H1 (cell line): ENCODE measurements at regions not wholly inside any gene's neighbourhood (a gene's known extent, or its start where the extent isn't known, plus 50 kb on each side); places are given as distances from the start of the nearest gene placed in this dataset.

Experiments
- CTCF ChIA-PET: fragments of 300-600 bp; sonication (Branson Sonifier 250); formaldehyde crosslinking; loops from one replicate; lab custom pipeline; 2021; ENCODE audit not compliant: partially characterized antibody; lab: Charles Lee
- POLR2A ChIA-PET: fragments of 300-600 bp; sonication (Branson Sonifier 250); formaldehyde crosslinking; loops from one replicate; lab custom pipeline; 2021; ENCODE audit warnings: inconsistent platforms; ENCODE audit not compliant: partially characterized antibody; lab: Charles Lee
- DNase-seq, 2 experiments: peaks; one replicate each; pipeline versions ENCODE4 v3.0.0 to v3.0.0-alpha.2; 2010 to 2022; ENCODE audit warnings: low spot score in 2 of 2, low read depth in 1 of 2, mixed read lengths in 1 of 2
- FAIRE-seq: peaks from 2 replicates; lab custom pipeline; 2011; peaks lifted over from hg19 to GRCh38; lab: Jason Lieb, UNC
- H2AFZ ChIP-seq: 2 replicates; pipeline ENCODE4 v1.8.1; 2012; ENCODE audit warnings: low read length, inconsistent platforms
- H2AK5ac ChIP-seq: 2 replicates; pipeline ENCODE4 v1.6.1; 2013; ENCODE audit warnings: low read depth, low read length
- H2BK120ac ChIP-seq: replicated peaks from 2 replicates; pipeline ENCODE3; 2013; ENCODE audit warnings: low read depth, low read length, inconsistent platforms
- H2BK12ac ChIP-seq: 2 replicates; pipeline ENCODE4 v1.6.1; 2013; ENCODE audit warnings: low read depth, low read length
- H2BK15ac ChIP-seq: 2 replicates; pipeline ENCODE4 v1.6.1; 2013; ENCODE audit warnings: low read length
- H2BK20ac ChIP-seq: 2 replicates; pipeline ENCODE4 v1.6.1; 2013; ENCODE audit warnings: low read length
- H2BK5ac ChIP-seq: 2 replicates; pipeline ENCODE4 v1.6.1; 2013; ENCODE audit warnings: low read depth, low read length
- H3K14ac ChIP-seq: 2 replicates; pipeline ENCODE4 v1.6.1; 2013; ENCODE audit warnings: inconsistent platforms; ENCODE audit not compliant: insufficient read length
- H3K18ac ChIP-seq: 2 replicates; pipeline ENCODE4 v1.6.1; 2013; ENCODE audit warnings: low read length; ENCODE audit errors: extremely low read depth
- H3K23ac ChIP-seq: 2 replicates; pipeline ENCODE4 v1.6.1; 2013; ENCODE audit warnings: inconsistent platforms; ENCODE audit not compliant: insufficient read length
- H3K23me2 ChIP-seq: 2 replicates; pipeline ENCODE4 v1.6.1; 2013; ENCODE audit warnings: low read depth, low read length
- H3K27ac ChIP-seq: 2 replicates; pipeline ENCODE4 v1.6.1; 2011; ENCODE audit warnings: low read depth, low read length, inconsistent platforms
- H3K27me3 ChIP-seq, 4 experiments: replicated peaks in 1 of 4; 1 replicate in 1 of 4; 2 replicates in 3 of 4; pipeline versions ENCODE4 v1.6.1 to v1.8.1; 2011 to 2013; ENCODE audit warnings: low read length in 3 of 4, mild to moderate bottlenecking in 3 of 4, inconsistent platforms in 2 of 4, mixed read lengths in 2 of 4, moderate library complexity in 1 of 4; ENCODE audit not compliant: control insufficient read depth in 3 of 4, insufficient read depth in 3 of 4; ENCODE audit errors: extremely low read depth in 1 of 4
- H3K36me3 ChIP-seq, 4 experiments: 2 replicates each; pipeline versions ENCODE4 v1.6.1 to v1.8.1; 2011 to 2013; ENCODE audit warnings: mild to moderate bottlenecking in 4 of 4, low read length in 3 of 4, moderate library complexity in 2 of 4, control low read depth in 1 of 4, inconsistent platforms in 1 of 4; ENCODE audit not compliant: insufficient read depth in 4 of 4, control insufficient read depth in 2 of 4
- H3K4ac ChIP-seq: replicated peaks from 2 replicates; pipeline ENCODE3; 2013; ENCODE audit warnings: low read length, low read depth, mixed read lengths, inconsistent platforms; ENCODE audit not compliant: insufficient read length
- H3K4me1 ChIP-seq, 4 experiments: replicated peaks in 1 of 4; 1 replicate in 1 of 4; 2 replicates in 3 of 4; pipeline versions ENCODE4 v1.6.1 to v1.8.1; 2011 to 2013; ENCODE audit warnings: low read length in 3 of 4, inconsistent platforms in 2 of 4, mixed read lengths in 1 of 4; ENCODE audit not compliant: insufficient read depth in 4 of 4, control insufficient read depth in 3 of 4
- H3K4me2 ChIP-seq, 2 experiments: 2 replicates each; pipeline versions ENCODE4 v1.6.1 to v1.8.1; 2011 to 2013; ENCODE audit warnings: low read depth in 2 of 2, low read length in 2 of 2, control low read depth in 1 of 2, inconsistent platforms in 1 of 2, mild to moderate bottlenecking in 1 of 2; ENCODE audit not compliant: insufficient read depth in 1 of 2
- H3K4me3 ChIP-seq, 4 experiments: fragments of 200-600, 300-600 bp in 1 of 4; sonication (generic), shearing (Covaris generic), sonication (Bioruptor Twin) in 1 of 4; 2 replicates each; pipeline versions ENCODE4 v1.5.1 to v1.8.1; 2011 to 2016; ENCODE audit warnings: low read length in 4 of 4, low read depth in 3 of 4, control low read depth in 2 of 4, inconsistent platforms in 2 of 4, mild to moderate bottlenecking in 2 of 4, mixed read lengths in 1 of 4, moderate library complexity in 1 of 4; ENCODE audit not compliant: insufficient read depth in 2 of 4; ENCODE audit errors: extremely low read depth in 1 of 4
- H3K56ac ChIP-seq: replicated peaks from 2 replicates; pipeline ENCODE3; 2013; ENCODE audit warnings: low read depth, mild to moderate bottlenecking, mixed read lengths, low read length, inconsistent platforms; ENCODE audit not compliant: insufficient read length
- H3K79me1 ChIP-seq: 2 replicates; pipeline ENCODE4 v1.6.1; 2013; ENCODE audit warnings: low read depth, low read length, control low read depth
- H3K79me2 ChIP-seq, 2 experiments: 2 replicates each; pipeline versions ENCODE4 v1.6.1 to v1.8.1; 2012 to 2013; ENCODE audit warnings: low read length in 2 of 2, mild to moderate bottlenecking in 2 of 2, inconsistent platforms in 1 of 2; ENCODE audit not compliant: insufficient read depth in 2 of 2, control insufficient read depth in 1 of 2
- H3K9ac ChIP-seq, 4 experiments: replicated peaks in 1 of 4; 1 replicate in 1 of 4; 2 replicates in 3 of 4; pipeline versions ENCODE4 v1.6.1 to v1.8.1; 2011 to 2013; ENCODE audit warnings: low read depth in 3 of 4, low read length in 3 of 4, control low read depth in 2 of 4, mild to moderate bottlenecking in 2 of 4, moderate library complexity in 2 of 4, inconsistent platforms in 1 of 4; ENCODE audit errors: extremely low read depth in 1 of 4
- H3K9me3 ChIP-seq, 2 experiments: 2 replicates each; pipeline versions ENCODE4 v1.6.1 to v1.8.1; 2012 to 2013; ENCODE audit warnings: mild to moderate bottlenecking in 2 of 2, moderate library complexity in 2 of 2, control low read depth in 1 of 2, inconsistent platforms in 1 of 2, low read depth in 1 of 2, low read length in 1 of 2, mixed read lengths in 1 of 2; ENCODE audit not compliant: insufficient read depth in 2 of 2
- H4K20me1 ChIP-seq, 2 experiments: replicated peaks in 1 of 2; 2 replicates each; pipeline versions ENCODE3 to v1.8.1; 2011 to 2013; ENCODE audit warnings: inconsistent platforms in 2 of 2, low read length in 2 of 2, mild to moderate bottlenecking in 1 of 2; ENCODE audit not compliant: insufficient read depth in 2 of 2, control insufficient read depth in 1 of 2
- H4K5ac ChIP-seq: 2 replicates; pipeline ENCODE4 v1.6.1; 2013; ENCODE audit warnings: low read length, low read depth, mixed read lengths, inconsistent platforms; ENCODE audit not compliant: insufficient read length
- H4K8ac ChIP-seq: 2 replicates; pipeline ENCODE4 v1.8.0; 2013; ENCODE audit warnings: mild to moderate bottlenecking, moderate library complexity, low read length, inconsistent platforms; ENCODE audit not compliant: insufficient read depth; ENCODE audit errors: extremely low read depth
- H4K91ac ChIP-seq: replicated peaks from 2 replicates; pipeline ENCODE3; 2013; ENCODE audit warnings: low read length, mixed read lengths, inconsistent platforms; ENCODE audit not compliant: insufficient read length
- GABPA ChIP-seq: IDR thresholded peaks from 2 replicates; pipeline ENCODE4 v1.6.1; 2011; ENCODE audit warnings: mild to moderate bottlenecking, low read length, moderate library complexity, borderline replicate concordance; ENCODE audit not compliant: insufficient read depth
- JUN ChIP-seq: IDR thresholded peaks from 2 replicates; pipeline ENCODE4 v1.6.1; 2011; ENCODE audit warnings: low read depth, mild to moderate bottlenecking, improper control_type of control experiment, low read length
- NRF1 ChIP-seq: IDR thresholded peaks from 2 replicates; pipeline ENCODE4 v1.6.1; 2011; ENCODE audit warnings: mild to moderate bottlenecking, low read depth, low read length, improper control_type of control experiment
- PHF8 ChIP-seq: fragments of 200-600 bp; sonication (generic); conservative IDR thresholded peaks from 2 replicates; pipeline ENCODE4 v1.7.1; 2012; ENCODE audit warnings: low read depth, mild to moderate bottlenecking, inconsistent platforms, low read length, moderate library complexity
- POLR2A ChIP-seq, 2 experiments: IDR thresholded peaks; 1 replicate in 1 of 2; 2 replicates in 1 of 2; pipeline ENCODE4 v1.6.1; 2011; ENCODE audit warnings: low read depth in 2 of 2, low read length in 2 of 2, mild to moderate bottlenecking in 2 of 2; ENCODE audit errors: control extremely low read depth in 1 of 2
- POU5F1 ChIP-seq: IDR thresholded peaks from 2 replicates; pipeline ENCODE4 v1.6.1; 2011; ENCODE audit warnings: low read depth, mild to moderate bottlenecking, low read length, moderate library complexity
- SIX5 ChIP-seq: IDR thresholded peaks from 2 replicates; pipeline ENCODE4 v1.6.1; 2011; ENCODE audit warnings: mild to moderate bottlenecking, low read depth, low read length
- SP4 ChIP-seq: IDR thresholded peaks from 2 replicates; pipeline ENCODE4 v1.6.1; 2012; ENCODE audit warnings: low read length, inconsistent platforms
- SUZ12 ChIP-seq: fragments of 200-600 bp; sonication (generic); IDR thresholded peaks from 2 replicates; pipeline ENCODE4 v1.6.1; 2012; ENCODE audit warnings: mild to moderate bottlenecking, inconsistent platforms, low read length, moderate library complexity, mixed read lengths
- TAF7 ChIP-seq: optimal IDR thresholded peaks from 2 replicates; pipeline ENCODE3; 2011; ENCODE audit warnings: low read depth, mild to moderate bottlenecking, inconsistent platforms, low read length, moderate library complexity, borderline replicate concordance
- TBP ChIP-seq: IDR thresholded peaks from 2 replicates; pipeline ENCODE4 v1.6.1; 2011; ENCODE audit warnings: low read depth, low read length, improper control_type of control experiment
- WGBS, 2 experiments: shearing (Covaris generic) in 1 of 2; methylation state at CpG; one replicate each; pipeline versions ENCODE4 v1.1.6 to v1.1.7; 2013 to 2015; ENCODE audit warnings: low lambda C conversion rate in 2 of 2, mixed read lengths in 2 of 2, inconsistent platforms in 1 of 2, low coverage in 1 of 2, missing lambda C conversion rate in 1 of 2; ENCODE audit not compliant: insufficient replicate concordance in 2 of 2, insufficient coverage in 1 of 2, insufficient read length in 1 of 2; ENCODE audit errors: extremely low coverage in 1 of 2, missing lambda C conversion rate in 1 of 2; 5-methylcytosine and 5-hydroxymethylcytosine counted together
- TF ChIP-seq, protein P1 (sequence below), 3 experiments: IDR thresholded peaks; 1 replicate in 2 of 3; 2 replicates in 1 of 3; pipeline versions ENCODE4 v1.5.1 to v1.6.1; 2011; ENCODE audit warnings: low read length in 3 of 3, mild to moderate bottlenecking in 3 of 3, inconsistent platforms in 2 of 3, low read depth in 1 of 3, moderate library complexity in 1 of 3; ENCODE audit not compliant: insufficient read depth in 1 of 3; ENCODE audit errors: control extremely low read depth in 1 of 3

DNA sequence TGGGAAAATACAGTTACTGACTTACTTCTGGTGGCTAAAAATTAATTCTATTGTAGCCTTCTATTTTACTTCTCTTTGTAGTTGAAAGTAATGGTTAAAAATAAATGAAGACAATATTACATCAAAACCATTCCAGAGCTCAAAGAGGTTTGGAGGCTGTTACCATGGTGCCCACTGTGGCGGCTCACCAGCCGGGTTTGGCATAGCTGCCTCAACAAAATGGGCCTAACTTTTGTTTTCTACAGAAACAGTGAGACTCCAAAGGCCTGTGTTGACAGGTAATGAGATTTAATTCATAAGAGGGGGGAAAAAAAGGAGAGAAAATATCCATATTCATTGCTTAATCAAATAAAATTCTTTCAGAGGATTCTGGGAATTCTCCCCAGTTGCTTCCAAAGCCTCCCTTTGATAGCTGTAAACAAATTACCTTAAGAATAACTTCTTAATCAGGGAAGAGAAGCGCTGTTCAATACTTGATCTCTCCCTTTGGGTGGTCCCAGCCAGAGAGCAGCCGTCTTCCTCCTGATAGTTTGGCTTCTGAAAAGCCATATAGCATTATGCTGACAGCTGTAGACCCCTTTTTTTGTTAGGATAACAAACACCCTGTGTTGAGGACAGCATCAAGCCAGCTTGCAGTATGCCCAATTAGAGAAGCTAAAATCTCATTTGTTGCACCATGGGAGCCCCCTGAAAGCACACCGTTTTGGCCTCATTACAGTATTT is 266.8 kb downstream of the NEDD1 start:
- H3K4me3 ChIP-seq = no peak overlapping the region
- no peak overlapping the region for H3K23ac ChIP-seq
- H3K56ac ChIP-seq = no peak overlapping the region
- H3K4ac ChIP-seq = no peak overlapping the region
- no peaks in the 10 kb centered on the region for H4K20me1 ChIP-seq
- no peaks in the 10 kb centered on the region for H3K4me1 ChIP-seq
- ChIA-PET POLR2A (no interaction called here), CTCF (interaction anchor here (0.6 to 1.8 kb wide), 10 partner anchors 11 to 557 kb away, joined by 3 to 4 read pairs (median 3); no protein-coding TSS in a partner anchor)
- no peak overlapping the region for H2BK20ac ChIP-seq
- no peaks in the 10 kb centered on the region for H3K27me3 ChIP-seq
- DNase-seq (no peak), FAIRE-seq (peak; percentile 28)
- no peaks in the 10 kb centered on the region for H3K79me2 ChIP-seq
- peaks cover 2% of the 10 kb centered on the region; the same call in 1 of the 2 replicates for H3K23me2 ChIP-seq
- H2AK5ac ChIP-seq = no peak overlapping the region
- no peak overlapping the region for H4K91ac ChIP-seq
- H3K79me1 ChIP-seq = no peaks in the 10 kb centered on the region
- H2AFZ ChIP-seq = 0 out of 2 replicates have a peak overlapping the region, but pooled peaks have one; percentile 53
- no peak overlapping the region for H2BK15ac ChIP-seq
- no peaks in the 10 kb centered on the region for H3K9me3 ChIP-seq
- no peak overlapping the region for H3K27ac ChIP-seq
- H4K5ac ChIP-seq = no peak overlapping the region
- no peak overlapping the region for H3K9ac ChIP-seq
- H4K8ac ChIP-seq = no peak overlapping the region
- no peaks in the 10 kb centered on the region for H3K36me3 ChIP-seq
- H3K18ac ChIP-seq = no peak overlapping the region
- H2BK120ac ChIP-seq = no peak overlapping the region
- H3K14ac ChIP-seq = no peak overlapping the region
- H2BK12ac ChIP-seq = no peak overlapping the region
- H2BK5ac ChIP-seq = no peak overlapping the region
- no peak overlapping the region for H3K4me2 ChIP-seq
- WGBS, 2 experiments = 63% methylated on average over 5 of the region's 5 CpGs; no CpG with 5 or more reads in 1 of the 2 experiments
- TF ChIP-seq TAF7 (no peak), GABPA (no peak), SUZ12 (no peak), NRF1 (no peak), POLR2A (IDR thresholded peaks at IDR 0.05; ENCODE audit: control extremely low read depth in 1 of 2, low read depth in 2 of 2, low read length in 2 of 2) (no peak), SP4 (no peak), TBP (no peak), SIX5 (no peak), PHF8 (no peak), POU5F1 (no peak), JUN (no peak)
- TF ChIP-seq, protein P1, sequence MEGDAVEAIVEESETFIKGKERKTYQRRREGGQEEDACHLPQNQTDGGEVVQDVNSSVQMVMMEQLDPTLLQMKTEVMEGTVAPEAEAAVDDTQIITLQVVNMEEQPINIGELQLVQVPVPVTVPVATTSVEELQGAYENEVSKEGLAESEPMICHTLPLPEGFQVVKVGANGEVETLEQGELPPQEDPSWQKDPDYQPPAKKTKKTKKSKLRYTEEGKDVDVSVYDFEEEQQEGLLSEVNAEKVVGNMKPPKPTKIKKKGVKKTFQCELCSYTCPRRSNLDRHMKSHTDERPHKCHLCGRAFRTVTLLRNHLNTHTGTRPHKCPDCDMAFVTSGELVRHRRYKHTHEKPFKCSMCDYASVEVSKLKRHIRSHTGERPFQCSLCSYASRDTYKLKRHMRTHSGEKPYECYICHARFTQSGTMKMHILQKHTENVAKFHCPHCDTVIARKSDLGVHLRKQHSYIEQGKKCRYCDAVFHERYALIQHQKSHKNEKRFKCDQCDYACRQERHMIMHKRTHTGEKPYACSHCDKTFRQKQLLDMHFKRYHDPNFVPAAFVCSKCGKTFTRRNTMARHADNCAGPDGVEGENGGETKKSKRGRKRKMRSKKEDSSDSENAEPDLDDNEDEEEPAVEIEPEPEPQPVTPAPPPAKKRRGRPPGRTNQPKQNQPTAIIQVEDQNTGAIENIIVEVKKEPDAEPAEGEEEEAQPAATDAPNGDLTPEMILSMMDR (IDR thresholded peaks at IDR 0.05; ENCODE audit: control extremely low read depth in 1 of 3, insufficient read depth in 1 of 3, low read depth in 1 of 3, low read length in 3 of 3) = no peak
- TF ChIP-seq, all 59 proteins: peak for 0
